HG03159 (cell line): ENCODE measurements at regions not wholly inside any gene's neighbourhood (a gene's known extent, or its start where the extent isn't known, plus 50 kb on each side); places are given as distances from the start of the nearest gene placed in this dataset.

Experiments used
- ATAC-seq: cut with Tn5 transposase; IDR thresholded peaks from one replicate; pipeline ENCODE4 v1.9.1; 2021; ENCODE audit warnings: mild to moderate bottlenecking, moderate library complexity; ENCODE audit not compliant: unreplicated experiment

GRCh38 chr6:76448109-76448508 is 375.6 kb upstream of the IMPG1 start:
- no peak for ATAC-seq

- ATAC-seq: no peak
These were observed 369.4 kb upstream of the IMPG1 start for GRCh38 chr6:76441875-76442274.

- ATAC-seq: no peak
These were observed 367.3 kb upstream of the IMPG1 start for GRCh38 chr6:76439811-76440210.

- no peak for ATAC-seq
These were observed 366.3 kb upstream of the IMPG1 start for GRCh38 chr6:76438768-76439167.

GRCh38 chr6:76435174-76435573 is 362.7 kb upstream of the IMPG1 start:
- ATAC-seq: no peak

GRCh38 chr6:76422511-76423213 is 350.2 kb upstream of the IMPG1 start:
- no peak for ATAC-seq

- no peak for ATAC-seq
These were observed 347.6 kb upstream of the IMPG1 start for GRCh38 chr6:76420094-76420493.

GRCh38 chr6:76418560-76419223 is 346.2 kb upstream of the IMPG1 start:
- ATAC-seq: no peak

GRCh38 chr6:76416821-76417605 is 344.6 kb upstream of the IMPG1 start:
- no peak for ATAC-seq

GRCh38 chr6:76403064-76403463 is 330.6 kb upstream of the IMPG1 start:
- no peak for ATAC-seq

GRCh38 chr6:76397966-76398365 is 325.5 kb upstream of the IMPG1 start:
- no peak for ATAC-seq

- no peak for ATAC-seq
These were observed 309.7 kb upstream of the IMPG1 start for GRCh38 chr6:76382201-76382600.

- ATAC-seq: no peak
These were observed 309.1 kb upstream of the IMPG1 start for GRCh38 chr6:76381612-76382011.

- ATAC-seq: no peak
These were observed 278.8 kb upstream of the IMPG1 start for GRCh38 chr6:76351275-76351674.

- no peak for ATAC-seq
These were observed 275.1 kb upstream of the IMPG1 start for GRCh38 chr6:76347539-76347938.

- no peak for ATAC-seq
These were observed 270.2 kb upstream of the IMPG1 start for GRCh38 chr6:76342611-76343160.

- ATAC-seq: no peak
These were observed 257.6 kb upstream of the IMPG1 start for GRCh38 chr6:76330031-76330430.

- ATAC-seq: no peak
These were observed 254.4 kb upstream of the IMPG1 start for GRCh38 chr6:76326871-76327270.
